H9 (cell line): ENCODE measurements at regions not wholly inside any gene's neighbourhood (a gene's known extent, or its start where the extent isn't known, plus 50 kb on each side); places are given as distances from the start of the nearest gene placed in this dataset.
A peak's percentile ranks its signal among the peaks of the same experiment; 100 is the strongest.

Experiments used
- DNase-seq: peaks from one replicate; pipeline ENCODE4 v3.0.0-alpha.2; 2017
- H2AFZ ChIP-seq: one replicate; pipeline ENCODE4 v1.6.1; 2013; ENCODE audit warnings: mild to moderate bottlenecking, low read length, control low read depth, moderate library complexity
- H2AK5ac ChIP-seq: 2 replicates; pipeline ENCODE4 v1.6.1; 2013; ENCODE audit warnings: low read length, control low read depth, mixed read lengths; ENCODE audit not compliant: insufficient read length
- H2BK120ac ChIP-seq: one replicate; pipeline ENCODE4 v1.6.1; 2013; ENCODE audit warnings: low read depth, mild to moderate bottlenecking, low read length, control low read depth, inconsistent platforms; ENCODE audit not compliant: poor library complexity, severe bottlenecking
- H2BK12ac ChIP-seq: 2 replicates; pipeline ENCODE4 v1.6.1; 2013; ENCODE audit warnings: low read length, control low read depth, mixed read lengths, low read depth; ENCODE audit not compliant: insufficient read length
- H2BK15ac ChIP-seq: 2 replicates; pipeline ENCODE4 v1.6.1; 2013; ENCODE audit warnings: low read depth, low read length, control low read depth
- H2BK20ac ChIP-seq: one replicate; pipeline ENCODE4 v1.6.1; 2013; ENCODE audit warnings: low read depth, mild to moderate bottlenecking, low read length, control low read depth, inconsistent platforms; ENCODE audit not compliant: poor library complexity, severe bottlenecking
- H2BK5ac ChIP-seq: 2 replicates; pipeline ENCODE4 v1.6.1; 2013; ENCODE audit warnings: low read length, control low read depth, mixed read lengths; ENCODE audit not compliant: insufficient read length
- H3K14ac ChIP-seq: 2 replicates; pipeline ENCODE4 v1.6.1; 2013; ENCODE audit warnings: low read length, control low read depth; ENCODE audit not compliant: insufficient read depth
- H3K18ac ChIP-seq: 2 replicates; pipeline ENCODE4 v1.6.1; 2013; ENCODE audit warnings: low read depth, mild to moderate bottlenecking, mixed read lengths, low read length, control low read depth; ENCODE audit not compliant: insufficient read length
- H3K23ac ChIP-seq: 2 replicates; pipeline ENCODE4 v1.6.1; 2013; ENCODE audit warnings: low read length, control low read depth, mixed read lengths, low read depth; ENCODE audit not compliant: insufficient read length
- H3K23me2 ChIP-seq: 2 replicates; pipeline ENCODE4 v1.6.1; 2013; ENCODE audit warnings: low read depth, mild to moderate bottlenecking, mixed read lengths, low read length, control low read depth; ENCODE audit not compliant: insufficient read length, poor library complexity, severe bottlenecking
- H3K27ac ChIP-seq: 2 replicates; pipeline ENCODE4 v1.5.1; 2013; ENCODE audit warnings: low read length, control low read depth, mixed read lengths, low read depth; ENCODE audit not compliant: insufficient read length
- H3K27me3 ChIP-seq: 2 replicates; pipeline ENCODE4 v1.6.1; 2013; ENCODE audit warnings: low read length, control low read depth, inconsistent platforms; ENCODE audit not compliant: insufficient read depth
- H3K4ac ChIP-seq: 2 replicates; pipeline ENCODE4 v1.6.1; 2013; ENCODE audit warnings: low read depth, mild to moderate bottlenecking, control low read depth, inconsistent platforms, low read length, moderate library complexity
- H3K4me1 ChIP-seq: 2 replicates; pipeline ENCODE4 v1.6.1; 2013; ENCODE audit warnings: low read length, control low read depth, inconsistent platforms; ENCODE audit not compliant: insufficient read depth
- H3K4me2 ChIP-seq: 2 replicates; pipeline ENCODE4 v1.6.1; 2013; ENCODE audit warnings: low read length, control low read depth, mixed read lengths; ENCODE audit not compliant: insufficient read length, insufficient read depth
- H3K56ac ChIP-seq: 2 replicates; pipeline ENCODE4 v1.6.1; 2013; ENCODE audit warnings: low read depth, mild to moderate bottlenecking, mixed read lengths, low read length, control low read depth; ENCODE audit not compliant: insufficient read length
- H3K79me1 ChIP-seq: 2 replicates; pipeline ENCODE4 v1.6.1; 2013; ENCODE audit warnings: low read depth, mild to moderate bottlenecking, moderate library complexity, low read length, control low read depth, inconsistent platforms; ENCODE audit not compliant: insufficient read depth, poor library complexity, severe bottlenecking
- H3K79me2 ChIP-seq: 2 replicates; pipeline ENCODE4 v1.6.1; 2013; ENCODE audit warnings: low read length, control low read depth, inconsistent platforms; ENCODE audit not compliant: insufficient read depth
- H3K9ac ChIP-seq: 2 replicates; pipeline ENCODE4 v1.6.1; 2013; ENCODE audit warnings: low read length, control low read depth, mixed read lengths; ENCODE audit not compliant: insufficient read length; ENCODE audit errors: extremely low read depth
- H3K9me3 ChIP-seq: one replicate; pipeline ENCODE4 v1.6.1; 2013; ENCODE audit warnings: low read depth, low read length, inconsistent platforms; ENCODE audit not compliant: control insufficient read depth
- H3T11ph ChIP-seq: one replicate; pipeline ENCODE4 v1.6.1; 2013; ENCODE audit warnings: mild to moderate bottlenecking, low read length, control low read depth, inconsistent platforms
- H4K20me1 ChIP-seq: one replicate; pipeline ENCODE4 v1.6.1; 2013; ENCODE audit not compliant: control insufficient read depth, insufficient read length, insufficient read depth
- H4K5ac ChIP-seq: 2 replicates; pipeline ENCODE4 v1.6.1; 2013; ENCODE audit warnings: low read depth, mild to moderate bottlenecking, mixed read lengths, low read length, control low read depth; ENCODE audit not compliant: insufficient read length
- H4K8ac ChIP-seq: replicated peaks from 2 replicates; pipeline ENCODE4 v1.6.1; 2013; ENCODE audit warnings: low read length, control low read depth, mixed read lengths, low read depth; ENCODE audit not compliant: insufficient read length
- H4K91ac ChIP-seq: 2 replicates; pipeline ENCODE4 v1.6.1; 2013; ENCODE audit warnings: low read depth, mild to moderate bottlenecking, moderate library complexity, mixed read lengths, low read length, control low read depth; ENCODE audit not compliant: insufficient read length
- H3K27ac Mint-ChIP-seq, 3 experiments: 2 replicates in 2 of 3; 3 replicates in 1 of 3; pipeline ENCODE4 v1.8.0; 2020 to 2021; ENCODE audit warnings: mixed read lengths in 3 of 3, mild to moderate bottlenecking in 1 of 3, moderate library complexity in 1 of 3
- H3K27me3 Mint-ChIP-seq: 2 replicates; pipeline ENCODE4 v1.8.0; 2021; ENCODE audit warnings: low read depth, mild to moderate bottlenecking, moderate library complexity, mixed read lengths
- H3K36me3 Mint-ChIP-seq, 3 experiments: 2 replicates in 2 of 3; 3 replicates in 1 of 3; pipeline ENCODE4 v1.8.0; 2020 to 2021; ENCODE audit warnings: low read depth in 3 of 3, mixed read lengths in 3 of 3; ENCODE audit not compliant: insufficient read depth in 1 of 3
- H3K4me1 Mint-ChIP-seq, 2 experiments: 2 replicates each; pipeline ENCODE4 v1.8.0; 2020; ENCODE audit warnings: mixed read lengths in 2 of 2
- H3K4me3 Mint-ChIP-seq, 2 experiments: 2 replicates in 1 of 2; 3 replicates in 1 of 2; pipeline ENCODE4 v1.8.0; 2020 to 2021; ENCODE audit warnings: mild to moderate bottlenecking in 2 of 2, mixed read lengths in 2 of 2, moderate library complexity in 1 of 2
- H3K9me3 Mint-ChIP-seq, 2 experiments: 2 replicates in 1 of 2; 3 replicates in 1 of 2; pipeline ENCODE4 v1.8.0; 2020; ENCODE audit warnings: mild to moderate bottlenecking in 2 of 2, mixed read lengths in 2 of 2, moderate library complexity in 1 of 2
- CTCF ChIP-seq: fragments of 200-600 bp; sonication (generic); conservative IDR thresholded peaks from 3 replicates; pipeline ENCODE4 v1.8.0; 2021; ENCODE audit warnings: antibody characterized with exemption, mild to moderate bottlenecking
- WGBS: extraction: QIAGEN DNeasy Blood & Tissue Kit; methylation state at CpG from one replicate; pipeline ENCODE4 v1.1.7; 2013; ENCODE audit warnings: missing lambda C conversion rate, low lambda C conversion rate, mixed read lengths; ENCODE audit not compliant: insufficient read length; ENCODE audit errors: extremely low coverage; 5-methylcytosine and 5-hydroxymethylcytosine counted together

- H2AK5ac ChIP-seq: no peak overlapping the region
- H2BK12ac ChIP-seq: no peak overlapping the region
- peaks cover under 1 to 4% of the 10 kb centered on the region in 2 experiments; a peak in 1 of 5 replicates for H3K9me3 Mint-ChIP-seq
- no peak overlapping the region for H3K18ac ChIP-seq
- no peak for TF ChIP-seq CTCF
- peak overlapping the region; percentile 8 for H2BK5ac ChIP-seq
- H2BK15ac ChIP-seq: no peak overlapping the region
- no peak overlapping the region for H2AFZ ChIP-seq
- no peak overlapping the region for H3K4ac ChIP-seq
- no peak overlapping the region for H3K27ac ChIP-seq
- H3K79me2 ChIP-seq: no peaks in the 10 kb centered on the region
- no peak overlapping the region for H2BK120ac ChIP-seq
- H3K56ac ChIP-seq: no peak overlapping the region
- no peak overlapping the region for H3K4me3 Mint-ChIP-seq
- H4K8ac ChIP-seq: no peak overlapping the region
- no peak overlapping the region; the same call in 1 of the 2 replicates for H3K14ac ChIP-seq
- DNase-seq: no peak
- H2BK20ac ChIP-seq: no peak overlapping the region
- peak overlapping the region in 1 of 3 experiments; percentile 82; a peak in 1 of 7 replicates for H3K27ac Mint-ChIP-seq
- no CpG with 5 or more reads among the region's 29 CpGs for WGBS
- H3K4me1 ChIP-seq: no peaks in the 10 kb centered on the region
- H3K23me2 ChIP-seq: no peaks in the 10 kb centered on the region
- no peak overlapping the region for H4K91ac ChIP-seq
- peaks cover 3% of the 10 kb centered on the region for H3K27me3 Mint-ChIP-seq
- no peaks in the 10 kb centered on the region for H3K79me1 ChIP-seq
- H3K4me2 ChIP-seq: no peak overlapping the region
- no peak overlapping the region for H3K23ac ChIP-seq
- H3K27me3 ChIP-seq: no peaks in the 10 kb centered on the region
- H4K5ac ChIP-seq: no peak overlapping the region
- H3T11ph ChIP-seq: no peak overlapping the region
- no peak overlapping the region for H3K9ac ChIP-seq
- H3K36me3 Mint-ChIP-seq: no peaks in the 10 kb centered on the region; a peak in 1 of 7 replicates
- H3K9me3 ChIP-seq: no peaks in the 10 kb centered on the region
- H3K4me1 Mint-ChIP-seq: no peaks in the 10 kb centered on the region
- H4K20me1 ChIP-seq: no peaks in the 10 kb centered on the region
Observed at GRCh38 chr9:135402739-135403695, 76.6 kb upstream of the PPP1R26 start.
